Lung (tissue), 11 donors: ENCODE measurements at regions not wholly inside any gene's neighbourhood (a gene's known extent, or its start where the extent isn't known, plus 50 kb on each side); places are given as distances from the start of the nearest gene placed in this dataset.

Source experiments
- ATAC-seq: fragments of 200-7000 bp; cut with Tn5 transposase; one replicate; pipeline ENCODE4 v1.9.1; 2020; ENCODE audit warnings: moderate number of reproducible peaks; ENCODE audit not compliant: insufficient read depth, low FRiP score
- DNase-seq, 3 donors: peaks; one replicate each; pipeline ENCODE4 v3.0.0-alpha.2; 2013 to 2017
- H3K27ac ChIP-seq, 2 donors: one replicate each; pipeline ENCODE4 v1.5.1; 2013; ENCODE audit warnings: mild to moderate bottlenecking in 2 of 2, moderate library complexity in 2 of 2, control low read depth in 1 of 2, inconsistent platforms in 1 of 2, low read depth in 1 of 2, low read length in 1 of 2
- H3K27me3 ChIP-seq, 3 donors: one replicate each; pipeline ENCODE4 v1.5.1; 2013; ENCODE audit warnings: low read length in 2 of 3; ENCODE audit not compliant: control insufficient read depth in 3 of 3, insufficient read depth in 3 of 3
- H3K36me3 ChIP-seq, 4 donors: one replicate each; pipeline ENCODE4 v1.5.1; 2013; ENCODE audit warnings: low read length in 4 of 4, mild to moderate bottlenecking in 1 of 4, moderate library complexity in 1 of 4; ENCODE audit not compliant: control insufficient read depth in 4 of 4, insufficient read depth in 4 of 4
- H3K4me1 ChIP-seq, 5 donors: one replicate each; pipeline ENCODE4 v1.5.1; 2013; ENCODE audit warnings: low read length in 5 of 5, mild to moderate bottlenecking in 2 of 5, moderate library complexity in 1 of 5; ENCODE audit not compliant: control insufficient read depth in 5 of 5, insufficient read depth in 5 of 5
- H3K4me3 ChIP-seq: one replicate; pipeline ENCODE4 v1.5.1; 2013; ENCODE audit warnings: mild to moderate bottlenecking, control low read depth, moderate library complexity
- H3K9ac ChIP-seq, 2 donors: one replicate each; pipeline ENCODE4 v1.5.1; 2013; ENCODE audit warnings: low read length in 2 of 2, control low read depth in 1 of 2; ENCODE audit not compliant: insufficient read depth in 1 of 2
- H3K9me3 ChIP-seq, 4 donors: one replicate each; pipeline ENCODE4 v1.5.1; 2013; ENCODE audit warnings: low read length in 3 of 4, mild to moderate bottlenecking in 1 of 4, moderate library complexity in 1 of 4; ENCODE audit not compliant: control insufficient read depth in 4 of 4, insufficient read depth in 3 of 4
- WGBS, 2 donors: extraction: QIAGEN DNeasy Blood & Tissue Kit; methylation state at CpG; one replicate each; pipeline ENCODE4 v1.1.7; 2013; 5-methylcytosine and 5-hydroxymethylcytosine counted together
- TF ChIP-seq, protein P1 (sequence below): IDR thresholded peaks from 2 replicates; pipeline ENCODE4 v1.5.1; 2012; ENCODE audit warnings: mild to moderate bottlenecking; ENCODE audit errors: control extremely low read depth, extremely low read depth
- donor health status: control.
- donor health status: control.
- donor health status: Bipolar disorder and iron deficiency.
- donor health status: healthy.
- donor health status: DM: yes; HTN: yes; CAD: no.

GRCh38 chr13:64626105-64626504, 2604.0 kb downstream of the PCDH9 start:
- no peak overlapping the region for H3K9ac ChIP-seq
- H3K36me3 ChIP-seq = no peaks in the 10 kb centered on the region
- WGBS, 2 donors = 89 to 94% methylated on average over 5 of the region's 5 CpGs
- TF ChIP-seq, protein P1, sequence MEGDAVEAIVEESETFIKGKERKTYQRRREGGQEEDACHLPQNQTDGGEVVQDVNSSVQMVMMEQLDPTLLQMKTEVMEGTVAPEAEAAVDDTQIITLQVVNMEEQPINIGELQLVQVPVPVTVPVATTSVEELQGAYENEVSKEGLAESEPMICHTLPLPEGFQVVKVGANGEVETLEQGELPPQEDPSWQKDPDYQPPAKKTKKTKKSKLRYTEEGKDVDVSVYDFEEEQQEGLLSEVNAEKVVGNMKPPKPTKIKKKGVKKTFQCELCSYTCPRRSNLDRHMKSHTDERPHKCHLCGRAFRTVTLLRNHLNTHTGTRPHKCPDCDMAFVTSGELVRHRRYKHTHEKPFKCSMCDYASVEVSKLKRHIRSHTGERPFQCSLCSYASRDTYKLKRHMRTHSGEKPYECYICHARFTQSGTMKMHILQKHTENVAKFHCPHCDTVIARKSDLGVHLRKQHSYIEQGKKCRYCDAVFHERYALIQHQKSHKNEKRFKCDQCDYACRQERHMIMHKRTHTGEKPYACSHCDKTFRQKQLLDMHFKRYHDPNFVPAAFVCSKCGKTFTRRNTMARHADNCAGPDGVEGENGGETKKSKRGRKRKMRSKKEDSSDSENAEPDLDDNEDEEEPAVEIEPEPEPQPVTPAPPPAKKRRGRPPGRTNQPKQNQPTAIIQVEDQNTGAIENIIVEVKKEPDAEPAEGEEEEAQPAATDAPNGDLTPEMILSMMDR = no peak
- no peak for ATAC-seq
- DNase-seq = no peak
- H3K9me3 ChIP-seq = no peaks in the 10 kb centered on the region
- no peak overlapping the region for H3K27ac ChIP-seq
- H3K27me3 ChIP-seq = no peaks in the 10 kb centered on the region
- no peaks in the 10 kb centered on the region for H3K4me1 ChIP-seq
- H3K4me3 ChIP-seq = no peak overlapping the region

DNA sequence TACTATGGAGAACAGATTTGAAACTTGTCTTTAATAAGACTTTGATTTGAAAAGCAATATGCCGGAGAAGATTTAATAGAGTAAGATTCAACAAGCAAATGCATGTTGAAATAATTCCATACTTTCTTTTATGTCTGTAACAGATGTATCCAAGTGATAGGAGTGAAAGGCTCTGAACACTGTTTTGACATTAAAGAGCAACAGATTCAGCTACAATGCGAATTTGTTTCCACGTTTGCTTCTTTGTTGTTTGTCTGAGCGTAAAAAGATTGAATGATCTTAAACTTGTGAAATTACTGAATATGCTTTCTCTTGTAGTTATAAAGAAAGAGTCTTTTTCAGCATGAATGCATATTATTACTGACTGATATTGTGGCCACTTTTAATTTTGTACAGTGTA, 2612.9 kb downstream of the PCDH9 start:
- TF ChIP-seq, protein P1 = no peak
- WGBS, 2 donors = 93 to 94% methylated on average over 4 of the region's 4 CpGs

DNA sequence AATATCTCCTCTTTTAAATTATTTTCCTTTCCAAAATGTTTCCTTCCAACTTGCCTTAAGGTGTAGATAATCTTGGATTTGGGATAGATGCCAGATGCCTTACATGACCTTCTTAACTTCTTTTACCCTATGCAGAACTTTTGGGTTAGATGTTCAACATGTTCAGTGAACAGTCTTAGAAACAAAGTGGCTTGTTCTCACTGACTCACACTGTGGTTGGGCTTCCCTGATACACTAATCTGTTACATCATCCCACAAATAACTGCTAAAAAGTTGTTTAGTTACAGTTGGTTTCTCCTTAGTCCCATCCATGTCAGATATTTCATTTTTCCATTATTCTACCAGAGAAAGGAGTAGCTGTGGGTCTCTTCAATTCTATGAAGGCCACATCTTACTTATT, 2638.2 kb downstream of the PCDH9 start:
- H3K4me1 ChIP-seq = no peaks in the 10 kb centered on the region
- no peak overlapping the region for H3K9ac ChIP-seq
- DNase-seq (peak in 1 of 3 donors; percentile 2), ATAC-seq (no peak)
- no peak overlapping the region for H3K27ac ChIP-seq
- H3K9me3 ChIP-seq = no peaks in the 10 kb centered on the region
- H3K4me3 ChIP-seq = no peak overlapping the region
- no peaks in the 10 kb centered on the region for H3K36me3 ChIP-seq
- TF ChIP-seq, protein P1 = no peak
- no peaks in the 10 kb centered on the region for H3K27me3 ChIP-seq

More for the DNA sequence above, 2612.9 kb downstream of the PCDH9 start:
- Histone ChIP-seq H3K4me1 (no peaks in the 10 kb centered on the region), H3K9me3 (no peaks in the 10 kb centered on the region), H3K36me3 (no peaks in the 10 kb centered on the region), H3K27me3 (no peaks in the 10 kb centered on the region), H3K4me3 (no peak overlapping the region), H3K9ac (no peak overlapping the region), H3K27ac (no peak overlapping the region)
- DNase-seq = no peak
- ATAC-seq = no peak

DNA sequence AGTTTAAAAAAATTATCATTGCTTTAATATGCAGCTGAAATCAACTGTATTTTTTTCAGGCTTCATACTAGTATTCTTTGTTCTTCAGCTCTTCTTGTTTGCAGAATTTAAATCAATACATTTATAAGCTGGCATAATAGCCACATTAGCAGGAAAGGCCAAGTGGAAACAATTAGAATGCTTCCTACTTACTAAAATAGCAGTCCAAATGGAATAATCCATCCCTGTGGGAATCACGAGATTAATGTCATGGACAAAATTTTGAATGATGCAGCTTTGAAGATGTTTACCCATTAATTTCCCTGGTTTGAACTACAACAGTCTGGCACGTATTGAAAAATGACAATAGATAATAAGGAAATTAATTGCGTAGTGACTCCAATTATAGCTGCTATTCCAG, 2650.8 kb downstream of the PCDH9 start:
- 70 to 78% methylated on average over 3 of the region's 3 CpGs for WGBS, 2 donors
- no peak overlapping the region for H3K9ac ChIP-seq
- DNase-seq (no peak), ATAC-seq (no peak)
- no peaks in the 10 kb centered on the region for H3K27me3 ChIP-seq
- TF ChIP-seq, protein P1 = no peak
- no peak overlapping the region for H3K4me3 ChIP-seq
- H3K9me3 ChIP-seq = no peaks in the 10 kb centered on the region
- no peaks in the 10 kb centered on the region for H3K4me1 ChIP-seq
- no peak overlapping the region for H3K27ac ChIP-seq
- no peaks in the 10 kb centered on the region for H3K36me3 ChIP-seq
